WI38 (cell line): ENCODE measurements at regions not wholly inside any gene's neighbourhood (a gene's known extent, or its start where the extent isn't known, plus 50 kb on each side); places are given as distances from the start of the nearest gene placed in this dataset.
"Not testable (repeated sequence)": the region's sequence is repeated elsewhere in the genome, so short reads cannot be mapped to it uniquely, and the experiment has no call there.

Experiments
- H3K4me3 ChIP-seq: 2 replicates; pipeline ENCODE4 v1.5.1; 2011; ENCODE audit warnings: low read depth, mild to moderate bottlenecking, control low read depth, low read length
- TF ChIP-seq, protein P1 (sequence below): IDR thresholded peaks from 2 replicates; pipeline ENCODE4 v1.5.1; 2012; ENCODE audit warnings: low read depth, mild to moderate bottlenecking, control low read depth, low read length

GRCh38 chr10:28478646-28479045 lies 54.3 kb upstream of the WAC start:
- H3K4me3 ChIP-seq, result no peak overlapping the region
- TF ChIP-seq, protein P1, sequence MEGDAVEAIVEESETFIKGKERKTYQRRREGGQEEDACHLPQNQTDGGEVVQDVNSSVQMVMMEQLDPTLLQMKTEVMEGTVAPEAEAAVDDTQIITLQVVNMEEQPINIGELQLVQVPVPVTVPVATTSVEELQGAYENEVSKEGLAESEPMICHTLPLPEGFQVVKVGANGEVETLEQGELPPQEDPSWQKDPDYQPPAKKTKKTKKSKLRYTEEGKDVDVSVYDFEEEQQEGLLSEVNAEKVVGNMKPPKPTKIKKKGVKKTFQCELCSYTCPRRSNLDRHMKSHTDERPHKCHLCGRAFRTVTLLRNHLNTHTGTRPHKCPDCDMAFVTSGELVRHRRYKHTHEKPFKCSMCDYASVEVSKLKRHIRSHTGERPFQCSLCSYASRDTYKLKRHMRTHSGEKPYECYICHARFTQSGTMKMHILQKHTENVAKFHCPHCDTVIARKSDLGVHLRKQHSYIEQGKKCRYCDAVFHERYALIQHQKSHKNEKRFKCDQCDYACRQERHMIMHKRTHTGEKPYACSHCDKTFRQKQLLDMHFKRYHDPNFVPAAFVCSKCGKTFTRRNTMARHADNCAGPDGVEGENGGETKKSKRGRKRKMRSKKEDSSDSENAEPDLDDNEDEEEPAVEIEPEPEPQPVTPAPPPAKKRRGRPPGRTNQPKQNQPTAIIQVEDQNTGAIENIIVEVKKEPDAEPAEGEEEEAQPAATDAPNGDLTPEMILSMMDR, result no peak

- TF ChIP-seq, protein P1, result no peak
- H3K4me3 ChIP-seq, result no peak overlapping the region
These were observed 53.5 kb upstream of the WAC start for GRCh38 chr10:28479425-28479865.

DNA sequence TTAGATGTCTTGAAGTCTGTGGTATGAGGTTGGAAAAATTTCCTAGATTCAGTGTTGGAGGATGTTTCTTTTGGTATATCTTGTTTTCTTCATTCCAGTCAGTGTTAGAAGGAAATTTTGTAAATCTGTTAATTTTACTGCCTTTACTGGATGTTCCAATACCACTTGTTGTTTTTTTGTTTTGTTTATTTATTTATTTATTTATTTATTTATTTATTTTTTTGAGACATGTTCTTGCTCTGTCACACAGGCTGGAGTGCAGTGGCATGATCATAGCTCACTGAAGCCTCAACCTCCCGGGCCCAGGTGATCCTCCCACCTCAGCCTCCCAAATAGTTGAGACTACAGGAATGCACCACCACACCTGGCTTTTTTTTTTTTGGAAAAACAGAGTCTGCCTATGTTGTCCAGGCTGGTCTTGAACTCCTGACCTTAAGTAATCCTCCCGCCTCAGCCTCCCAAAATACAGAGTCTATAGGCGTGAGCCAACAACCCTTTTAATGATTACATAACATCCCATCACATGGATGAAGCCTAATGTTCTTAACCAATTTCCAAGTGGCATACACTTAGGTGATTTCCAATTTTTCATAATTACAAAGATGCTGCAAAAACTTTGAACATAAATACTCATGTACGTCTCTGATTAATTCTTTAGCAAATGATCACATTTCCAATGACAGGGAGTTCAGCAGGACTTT lies 52.8 kb upstream of the WAC start:
- TF ChIP-seq, protein P1, result no peak
- no peak overlapping the region for H3K4me3 ChIP-seq

GRCh38 chr10:28480628-28480965 lies 52.3 kb upstream of the WAC start:
- no peak overlapping the region for H3K4me3 ChIP-seq
- TF ChIP-seq, protein P1, result no peak

DNA sequence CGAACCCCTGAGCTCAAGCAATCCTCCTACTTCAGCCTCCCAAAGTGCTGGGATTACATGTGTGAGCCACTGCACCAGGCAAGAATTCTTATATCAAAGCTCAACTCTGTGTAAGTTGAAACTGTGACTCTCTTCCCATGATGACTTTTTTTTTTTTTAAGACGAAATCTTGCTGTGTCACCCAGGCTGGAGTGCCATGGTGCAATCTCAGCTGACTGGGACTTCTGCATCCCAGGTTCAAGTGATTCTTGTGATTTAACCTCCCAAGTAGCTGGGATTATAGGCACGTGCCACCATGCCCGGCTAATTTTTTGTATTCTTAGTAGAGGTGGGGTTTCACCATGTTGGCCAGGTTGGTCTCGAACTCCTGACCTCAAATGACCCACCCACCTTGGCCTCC lies 51.6 kb upstream of the WAC start:
- H3K4me3 ChIP-seq, result not testable (repeated sequence)

GRCh38 chr10:28481968-28482367 lies 51.0 kb upstream of the WAC start:
- TF ChIP-seq, protein P1, result no peak
- H3K4me3 ChIP-seq, result no peak overlapping the region
